Skeletal muscle tissue (tissue), 3 donors: ENCODE measurements at regions not wholly inside any gene's neighbourhood (a gene's known extent, or its start where the extent isn't known, plus 50 kb on each side); places are given as distances from the start of the nearest gene placed in this dataset.

Experiments
- H3K27ac ChIP-seq: one replicate; pipeline ENCODE4 v1.7.0; 2013; ENCODE audit warnings: mild to moderate bottlenecking, low read depth, low read length, inconsistent platforms
- H3K27me3 ChIP-seq, 3 donors: one replicate each; pipeline ENCODE4 v1.7.0; 2013; ENCODE audit warnings: low read length in 3 of 3; ENCODE audit not compliant: control insufficient read depth in 3 of 3, insufficient read depth in 3 of 3
- H3K36me3 ChIP-seq, 3 donors: one replicate each; pipeline ENCODE4 v1.7.0; 2013; ENCODE audit warnings: low read length in 3 of 3; ENCODE audit not compliant: control insufficient read depth in 3 of 3, insufficient read depth in 3 of 3
- H3K4me1 ChIP-seq, 3 donors: one replicate each; pipeline ENCODE4 v1.7.0; 2013; ENCODE audit warnings: low read length in 3 of 3, mild to moderate bottlenecking in 3 of 3; ENCODE audit not compliant: control insufficient read depth in 3 of 3, insufficient read depth in 3 of 3
- H3K4me3 ChIP-seq, 3 donors: one replicate each; pipeline ENCODE4 v1.7.0; 2013; ENCODE audit warnings: low read length in 3 of 3
- H3K9ac ChIP-seq, 3 donors: one replicate each; pipeline ENCODE4 v1.7.0; 2013; ENCODE audit warnings: low read length in 3 of 3, mild to moderate bottlenecking in 3 of 3, moderate library complexity in 2 of 3, low read depth in 1 of 3
- H3K9me3 ChIP-seq, 3 donors: one replicate each; pipeline ENCODE4 v1.7.0; 2013; ENCODE audit warnings: low read length in 3 of 3; ENCODE audit not compliant: control insufficient read depth in 3 of 3
- donor health status: Osteomylitis.

DNA sequence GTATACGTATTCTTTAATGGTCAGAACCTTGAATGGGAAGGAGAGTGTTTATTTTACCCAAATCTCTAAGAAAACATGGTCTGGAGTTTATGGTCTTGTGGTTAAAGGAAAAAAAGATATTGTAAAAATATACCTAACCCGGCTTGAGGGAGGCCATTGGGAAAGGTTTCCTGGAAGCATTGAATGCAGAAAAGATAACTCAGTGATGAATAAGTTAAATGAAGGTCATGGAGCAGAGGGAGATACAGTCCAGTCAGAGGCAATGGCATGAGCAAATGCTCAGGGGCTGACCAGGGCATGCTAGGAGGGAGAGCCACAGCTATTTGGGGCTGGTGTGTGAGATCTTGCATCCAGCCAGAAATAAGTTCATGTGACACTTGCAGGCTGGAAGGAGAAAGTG is 430.4 kb upstream of the CDH5 start:
- Histone ChIP-seq H3K27me3 (no peaks in the 10 kb centered on the region), H3K4me1 (no peaks in the 10 kb centered on the region), H3K9me3 (no peaks in the 10 kb centered on the region), H3K4me3 (no peak overlapping the region), H3K27ac (no peak overlapping the region), H3K36me3 (no peaks in the 10 kb centered on the region), H3K9ac (no peak overlapping the region)

- H3K9me3 ChIP-seq = no peaks in the 10 kb centered on the region
- H3K4me1 ChIP-seq = no peaks in the 10 kb centered on the region
- no peak overlapping the region for H3K4me3 ChIP-seq
- H3K9ac ChIP-seq = no peak overlapping the region
- H3K27ac ChIP-seq = no peak overlapping the region
- no peaks in the 10 kb centered on the region for H3K36me3 ChIP-seq
- H3K27me3 ChIP-seq = no peaks in the 10 kb centered on the region
Measured at GRCh38 chr16:65934443-65934842, 432.0 kb upstream of the CDH5 start.

- no peak overlapping the region for H3K27ac ChIP-seq
- no peaks in the 10 kb centered on the region for H3K4me1 ChIP-seq
- H3K36me3 ChIP-seq = no peaks in the 10 kb centered on the region
- H3K4me3 ChIP-seq = no peak overlapping the region
- H3K9ac ChIP-seq = no peak overlapping the region
- H3K27me3 ChIP-seq = no peaks in the 10 kb centered on the region
- no peaks in the 10 kb centered on the region for H3K9me3 ChIP-seq
Measured at GRCh38 chr16:65933703-65934102, 432.8 kb upstream of the CDH5 start.

GRCh38 chr16:65932350-65933072 is 434.0 kb upstream of the CDH5 start:
- H3K36me3 ChIP-seq = no peaks in the 10 kb centered on the region
- no peak overlapping the region for H3K4me3 ChIP-seq
- H3K27ac ChIP-seq = no peak overlapping the region
- no peaks in the 10 kb centered on the region for H3K9me3 ChIP-seq
- H3K4me1 ChIP-seq = no peaks in the 10 kb centered on the region
- H3K9ac ChIP-seq = no peak overlapping the region
- no peaks in the 10 kb centered on the region for H3K27me3 ChIP-seq

GRCh38 chr16:65922923-65923322 is 443.6 kb upstream of the CDH5 start:
- no peak overlapping the region for H3K9ac ChIP-seq
- H3K9me3 ChIP-seq = no peaks in the 10 kb centered on the region
- peaks cover 0 to 7% (median 0%) of the 10 kb centered on the region in 3 donors for H3K27me3 ChIP-seq
- H3K27ac ChIP-seq = no peak overlapping the region
- no peak overlapping the region for H3K4me3 ChIP-seq
- no peaks in the 10 kb centered on the region for H3K4me1 ChIP-seq
- H3K36me3 ChIP-seq = no peaks in the 10 kb centered on the region

DNA sequence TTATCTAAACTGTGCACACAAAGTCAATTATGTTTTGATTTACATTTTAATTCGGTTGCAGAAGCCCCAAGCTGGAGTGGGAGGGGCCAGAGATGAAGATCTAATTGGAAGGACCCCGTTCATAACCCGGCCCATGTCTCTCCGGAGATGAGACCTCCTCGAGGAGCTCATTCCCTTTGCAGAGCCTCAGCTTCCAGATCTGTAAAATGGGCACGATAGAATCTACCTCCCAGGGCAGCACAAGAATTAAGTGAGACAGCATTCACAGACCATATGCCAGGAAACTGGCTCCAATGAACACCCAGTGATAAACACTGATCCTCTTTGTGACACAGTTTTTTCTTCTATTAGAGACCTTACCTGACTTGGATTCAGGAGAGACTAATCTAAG is 446.5 kb upstream of the CDH5 start:
- no peak overlapping the region for H3K9ac ChIP-seq
- H3K9me3 ChIP-seq = no peaks in the 10 kb centered on the region
- no peaks in the 10 kb centered on the region for H3K36me3 ChIP-seq
- H3K4me1 ChIP-seq = no peaks in the 10 kb centered on the region
- peaks cover 0 to 7% (median 6%) of the 10 kb centered on the region in 3 donors for H3K27me3 ChIP-seq
- no peak overlapping the region for H3K27ac ChIP-seq
- no peak overlapping the region for H3K4me3 ChIP-seq

GRCh38 chr16:65919145-65919985 is 447.1 kb upstream of the CDH5 start:
- H3K9me3 ChIP-seq = no peaks in the 10 kb centered on the region
- no peaks in the 10 kb centered on the region for H3K4me1 ChIP-seq
- H3K36me3 ChIP-seq = no peaks in the 10 kb centered on the region
- no peak overlapping the region for H3K4me3 ChIP-seq
- H3K27ac ChIP-seq = no peak overlapping the region
- peaks cover 0 to 7% (median 6%) of the 10 kb centered on the region in 3 donors for H3K27me3 ChIP-seq
- H3K9ac ChIP-seq = no peak overlapping the region

DNA sequence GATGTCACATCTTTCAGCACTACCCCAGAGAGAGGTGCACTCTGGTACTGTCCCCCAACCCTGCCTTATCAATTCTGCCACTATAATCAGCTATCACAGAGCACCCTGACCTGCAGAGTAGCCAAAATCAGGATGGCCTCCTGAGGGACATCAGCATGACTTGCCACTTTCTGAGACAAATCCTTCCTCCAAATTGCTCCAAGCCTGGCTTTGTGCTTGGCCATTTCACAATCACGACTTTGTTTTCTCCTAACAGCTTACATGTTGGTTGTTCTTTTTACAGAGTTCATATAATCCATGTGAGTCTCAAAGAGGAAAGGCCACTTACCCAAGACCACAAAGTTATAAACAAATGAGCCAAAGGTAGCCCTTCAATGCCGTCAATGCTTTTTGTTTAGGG is 449.0 kb upstream of the CDH5 start:
- Histone ChIP-seq H3K36me3 (no peaks in the 10 kb centered on the region), H3K4me3 (no peak overlapping the region), H3K9me3 (no peaks in the 10 kb centered on the region), H3K9ac (no peak overlapping the region), H3K27ac (no peak overlapping the region), H3K4me1 (no peaks in the 10 kb centered on the region), H3K27me3 (peaks cover 0 to 7% (median 6%) of the 10 kb centered on the region in 3 donors)

GRCh38 chr16:65916995-65917394 is 449.5 kb upstream of the CDH5 start:
- Histone ChIP-seq H3K36me3 (no peaks in the 10 kb centered on the region), H3K9me3 (no peaks in the 10 kb centered on the region), H3K4me1 (no peaks in the 10 kb centered on the region), H3K4me3 (no peak overlapping the region), H3K27ac (no peak overlapping the region), H3K9ac (no peak overlapping the region), H3K27me3 (peaks cover 0 to 7% (median 6%) of the 10 kb centered on the region in 3 donors)

- Histone ChIP-seq H3K9me3 (no peaks in the 10 kb centered on the region), H3K27ac (no peak overlapping the region), H3K4me1 (no peaks in the 10 kb centered on the region), H3K36me3 (no peaks in the 10 kb centered on the region), H3K27me3 (peaks cover 0 to 2% (median 0%) of the 10 kb centered on the region in 3 donors), H3K4me3 (no peak overlapping the region), H3K9ac (no peak overlapping the region)
Measured at GRCh38 chr16:65910291-65910690, 456.2 kb upstream of the CDH5 start.
